GM19372 (cell line): ENCODE measurements at regions not wholly inside any gene's neighbourhood (a gene's known extent, or its start where the extent isn't known, plus 50 kb on each side); places are given as distances from the start of the nearest gene placed in this dataset.
"Not testable (repeated sequence)": the region's sequence is repeated elsewhere in the genome, so short reads cannot be mapped to it uniquely, and the experiment has no call there.

ENCODE experiments used
- ATAC-seq: cut with Tn5 transposase; IDR thresholded peaks from one replicate; pipeline ENCODE4 v1.9.1; 2021; ENCODE audit warnings: mild to moderate bottlenecking, low read depth, moderate library complexity; ENCODE audit not compliant: unreplicated experiment

DNA sequence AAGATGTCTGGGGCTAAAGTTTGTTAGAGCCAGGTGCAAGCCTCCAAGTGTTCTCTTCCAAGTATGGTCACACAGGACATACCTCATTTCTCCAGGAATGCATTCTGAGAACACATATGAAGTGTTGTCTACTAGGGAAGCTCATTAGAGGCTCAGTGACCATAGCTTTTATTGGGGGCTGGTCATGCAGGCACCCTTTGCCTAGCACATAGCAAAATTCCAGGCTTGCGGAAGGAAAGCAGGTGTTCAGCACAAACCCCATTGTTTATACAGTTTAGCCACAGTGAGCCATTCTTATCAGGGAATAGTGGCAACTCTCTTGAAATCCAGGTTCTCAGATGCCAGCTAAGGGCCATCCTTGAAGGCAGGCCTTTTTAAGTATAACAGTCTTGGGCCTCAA, 112.1 kb upstream of the XIST start:
- no peak for ATAC-seq

- no peak for ATAC-seq
Measured at GRCh38 chrX:73963682-73964081, 111.2 kb upstream of the XIST start.

DNA sequence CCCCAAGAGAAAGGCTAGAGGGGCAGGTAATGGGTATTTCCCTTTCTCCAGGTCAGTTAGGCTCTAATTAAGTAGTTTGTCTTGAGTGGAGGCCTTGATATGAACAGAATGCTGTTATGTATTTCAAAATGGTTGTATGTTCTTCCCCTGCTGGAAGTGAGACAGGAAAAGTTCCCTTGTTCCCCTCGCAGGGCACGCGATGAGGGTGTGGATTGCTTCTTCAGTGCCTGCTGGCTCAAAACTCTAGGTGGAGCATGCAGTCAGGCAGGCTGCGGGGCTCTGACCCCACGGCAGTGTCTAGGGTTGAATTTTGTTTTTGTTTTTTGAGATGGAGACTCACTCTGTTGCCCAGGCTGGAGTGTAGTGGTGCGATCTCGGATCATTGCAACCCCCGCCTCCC, 110.4 kb upstream of the XIST start:
- ATAC-seq = no peak

DNA sequence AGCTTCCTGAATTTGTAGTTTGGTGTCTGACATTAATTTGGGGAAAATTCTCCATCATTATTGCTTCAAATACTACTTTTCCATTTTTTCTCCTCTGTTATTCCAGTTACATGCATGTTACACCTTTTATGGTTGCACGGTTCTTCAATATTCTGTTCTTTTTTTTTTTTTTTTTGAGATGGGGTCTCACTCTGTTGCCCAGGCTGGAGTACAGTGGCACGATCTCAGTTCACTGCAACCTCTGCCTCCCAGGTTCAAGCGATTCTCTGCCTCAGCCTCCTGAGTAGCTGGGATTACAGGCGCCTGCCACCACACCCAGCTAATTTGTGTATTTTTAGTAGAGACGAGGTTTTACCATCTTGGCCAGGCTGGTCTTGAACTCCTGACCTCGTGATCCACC, 109.4 kb upstream of the XIST start:
- ATAC-seq = not testable (repeated sequence)

DNA sequence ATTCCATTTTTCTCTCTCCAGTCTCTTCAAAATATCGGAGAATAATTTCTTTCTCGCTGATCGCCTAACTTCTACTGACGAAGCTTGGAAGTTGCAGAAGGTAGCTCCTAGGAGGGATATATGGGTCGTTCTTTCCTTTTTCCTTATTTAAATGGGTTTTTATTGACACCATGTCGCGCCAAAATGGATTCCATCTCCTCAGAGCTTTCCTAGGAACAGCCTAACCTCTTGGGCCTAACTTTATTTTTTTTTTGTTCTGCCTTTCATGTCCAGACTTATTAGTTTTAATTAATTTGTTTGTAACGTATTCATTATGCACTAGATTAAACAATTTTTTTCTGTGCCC, 92.0 kb upstream of the XIST start:
- no peak for ATAC-seq

DNA sequence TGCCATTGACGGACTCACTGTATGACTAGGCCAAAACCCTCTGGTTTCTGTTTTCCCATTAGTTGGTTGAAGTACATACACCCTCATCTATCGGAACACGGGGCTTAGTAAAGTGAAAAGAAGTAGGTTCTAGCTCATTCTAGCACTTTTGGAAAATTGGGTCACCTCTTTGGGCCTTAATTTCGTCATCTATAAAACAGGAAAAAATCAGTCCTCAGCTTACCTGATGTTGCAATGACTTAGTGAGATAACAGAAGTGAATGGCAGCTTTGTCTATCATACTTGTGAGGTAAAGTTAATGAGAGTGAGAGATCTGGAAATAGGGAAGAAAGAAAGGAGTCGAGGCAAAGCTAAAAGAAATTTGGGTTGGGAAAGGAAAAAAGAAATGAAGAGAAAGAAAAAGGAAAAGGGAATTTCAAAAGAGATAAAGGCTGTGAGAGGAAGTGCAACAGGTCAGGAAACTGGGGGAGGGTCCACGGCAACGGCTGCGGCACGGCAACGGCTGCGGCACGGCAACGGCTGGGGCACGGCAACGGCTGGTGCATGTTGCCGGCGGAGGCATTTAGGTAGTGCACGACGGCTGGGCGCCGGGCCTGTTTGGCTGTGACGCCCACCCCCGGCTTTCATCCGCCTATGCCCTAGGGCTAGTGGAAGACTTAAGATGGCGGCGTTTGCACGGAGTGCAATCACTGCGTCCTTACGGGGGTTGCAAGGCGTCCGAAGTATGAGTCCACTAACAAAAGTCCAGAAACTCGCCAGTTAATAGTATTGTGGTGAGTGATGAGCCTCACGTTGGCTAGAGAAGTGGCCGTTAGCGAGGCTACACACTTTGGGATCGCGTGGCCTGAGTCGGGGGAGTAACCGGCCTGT, 91.4 kb upstream of the XIST start:
- peak; percentile 99 for ATAC-seq

DNA sequence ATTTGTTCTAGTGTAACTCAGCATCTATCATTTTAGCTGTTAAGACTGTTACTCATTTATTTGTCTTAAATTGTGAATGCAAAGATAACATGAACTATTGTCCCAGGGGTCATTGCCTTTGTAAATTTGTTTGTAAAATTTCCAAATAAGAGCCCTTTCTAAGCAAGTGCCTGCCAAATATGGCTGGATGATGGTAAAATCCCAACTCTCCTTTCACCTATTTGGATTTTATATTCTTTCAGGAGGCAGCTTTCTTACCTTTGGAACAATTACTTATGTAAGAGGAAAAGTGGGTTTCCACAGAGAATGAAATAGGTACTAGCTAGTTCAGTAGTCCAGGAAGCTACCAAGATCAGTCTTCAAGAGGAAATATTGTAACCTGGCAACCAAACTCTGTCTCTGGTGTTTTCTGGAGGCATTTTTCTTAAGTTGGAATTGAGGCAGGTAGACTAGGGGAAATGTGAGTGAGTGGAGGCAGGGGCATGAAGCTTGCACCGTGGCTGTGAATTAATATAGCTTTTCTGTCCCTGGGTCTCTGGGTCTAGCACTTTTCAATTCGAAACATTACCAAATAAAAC, 88.5 kb upstream of the XIST start:
- no peak for ATAC-seq

GRCh38 chrX:73937843-73938242, 85.3 kb upstream of the XIST start:
- ATAC-seq = not testable (repeated sequence)

- ATAC-seq = no peak
Measured at GRCh38 chrX:73932522-73932921, 80.0 kb upstream of the XIST start.

GRCh38 chrX:73930300-73930699, 77.8 kb upstream of the XIST start:
- no peak for ATAC-seq

- no peak for ATAC-seq
Measured at GRCh38 chrX:73922856-73923455, 70.4 kb upstream of the XIST start.

DNA sequence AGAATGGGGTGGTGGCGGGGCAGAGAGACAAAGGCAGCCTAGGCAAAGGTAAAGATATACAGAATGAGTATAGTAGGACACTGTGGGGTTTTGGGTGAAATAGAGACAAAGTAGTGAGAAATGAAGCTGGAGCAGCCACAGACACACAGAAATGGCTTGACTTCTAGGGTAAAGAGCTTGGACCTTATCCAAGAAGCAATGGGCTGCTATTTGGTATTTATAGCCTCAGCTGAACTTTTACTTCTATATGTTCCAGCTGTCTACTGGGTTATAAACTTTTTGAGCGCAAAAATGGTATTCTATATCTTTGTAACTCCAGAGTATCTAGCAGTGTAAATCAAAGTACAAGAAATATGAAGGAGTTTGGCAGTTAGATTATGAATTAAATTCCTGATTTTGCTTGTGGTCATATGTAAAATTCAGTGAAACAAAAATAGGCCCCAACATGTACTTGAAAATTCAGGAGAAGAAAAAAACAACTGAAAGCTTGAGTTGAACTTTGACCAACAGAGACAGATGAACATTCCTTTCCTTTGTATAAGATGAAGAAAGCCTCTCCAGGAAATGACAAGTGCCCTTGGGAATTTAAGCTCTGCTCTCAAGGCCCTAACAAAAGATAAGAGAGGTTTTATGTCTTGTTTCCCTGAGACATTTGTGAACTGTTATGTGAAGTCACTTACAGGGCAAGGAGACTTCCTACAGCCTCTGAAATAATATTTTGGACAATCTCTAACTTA, 64.6 kb upstream of the XIST start:
- ATAC-seq = no peak

- no peak for ATAC-seq
Measured at GRCh38 chrX:73916489-73916888, 64.0 kb upstream of the XIST start.

GRCh38 chrX:73914792-73915191, 62.3 kb upstream of the XIST start:
- not testable (repeated sequence) for ATAC-seq

DNA sequence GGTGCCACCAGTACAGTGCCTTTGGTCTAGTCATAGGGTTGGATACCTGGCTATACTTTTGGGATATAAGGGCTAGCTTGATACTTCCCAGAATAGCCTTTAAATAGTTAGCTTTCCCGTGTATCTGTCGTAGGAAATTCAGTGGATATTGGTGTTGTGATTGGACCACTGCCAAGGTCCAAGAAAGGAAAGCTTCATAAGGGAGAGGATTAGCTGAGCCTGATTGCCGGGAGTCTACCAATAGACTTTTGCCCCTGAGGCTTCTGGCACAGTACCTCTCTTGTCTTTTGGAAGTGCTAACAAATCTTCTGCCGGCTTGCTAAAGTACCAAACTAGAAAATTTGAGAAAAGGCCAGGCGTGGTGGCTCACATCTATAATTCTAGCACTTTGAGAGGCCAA, 61.1 kb upstream of the XIST start:
- ATAC-seq = no peak

DNA sequence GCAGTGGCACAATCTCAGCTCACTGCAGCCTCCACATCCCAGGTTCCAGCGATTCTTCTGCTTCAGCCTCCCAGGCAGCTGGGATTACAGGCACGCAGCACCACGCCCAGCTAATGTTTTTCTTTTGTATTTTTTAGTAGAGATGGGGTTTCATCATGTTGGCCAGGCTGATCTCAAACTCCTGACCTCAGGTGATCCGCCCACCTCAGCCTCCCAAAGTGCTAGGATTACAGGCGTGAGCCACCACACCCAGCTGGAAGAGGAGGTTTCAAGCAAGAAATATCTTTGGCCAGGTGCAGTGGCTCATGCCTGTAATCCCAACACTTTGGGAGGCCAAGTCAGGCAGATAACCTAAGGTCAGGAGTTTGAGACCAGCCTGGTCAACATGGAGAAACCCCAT, 59.4 kb upstream of the XIST start:
- not testable (repeated sequence) for ATAC-seq

- ATAC-seq = not testable (repeated sequence)
Measured at GRCh38 chrX:73905749-73906374, 53.3 kb upstream of the XIST start.

GRCh38 chrX:73903941-73904340, 51.4 kb upstream of the XIST start:
- no peak for ATAC-seq
